GM23248 (cell line): ENCODE measurements at regions not wholly inside any gene's neighbourhood (a gene's known extent, or its start where the extent isn't known, plus 50 kb on each side); places are given as distances from the start of the nearest gene placed in this dataset.
A peak's percentile ranks its signal among the peaks of the same experiment; 100 is the strongest.

Experiments used
- DNase-seq: peaks from one replicate; pipeline ENCODE4 v3.0.0-alpha.2; 2015
- H2AFZ ChIP-seq: fragments of 200-600 bp; sonication (generic); 2 replicates; pipeline ENCODE4 v1.6.1; 2016; ENCODE audit warnings: antibody characterized with exemption
- H3F3A ChIP-seq: fragments of 200-600 bp; sonication (generic); 2 replicates; pipeline ENCODE4 v1.6.1; 2016; ENCODE audit warnings: mild to moderate bottlenecking, antibody characterized with exemption, mixed run types; ENCODE audit not compliant: insufficient read depth
- H3K27ac ChIP-seq: fragments of 200-600 bp; sonication (generic); 2 replicates; pipeline ENCODE4 v1.5.1; 2016; ENCODE audit warnings: mild to moderate bottlenecking
- H3K27me3 ChIP-seq: fragments of 200-600 bp; sonication (generic); replicated peaks from 2 replicates; pipeline ENCODE4 v1.6.1; 2016; ENCODE audit warnings: mild to moderate bottlenecking; ENCODE audit not compliant: insufficient read depth
- H3K36me3 ChIP-seq: fragments of 200-600 bp; sonication (generic); 2 replicates; pipeline ENCODE4 v1.6.1; 2016; ENCODE audit warnings: low read depth, mild to moderate bottlenecking
- H3K4me1 ChIP-seq: fragments of 200-600 bp; sonication (generic); 2 replicates; pipeline ENCODE4 v1.6.1; 2016; ENCODE audit warnings: mild to moderate bottlenecking; ENCODE audit not compliant: insufficient read depth
- H3K4me2 ChIP-seq: fragments of 200-600 bp; sonication (generic); one replicate; pipeline ENCODE4 v1.6.1; 2016; ENCODE audit warnings: mild to moderate bottlenecking; ENCODE audit not compliant: unreplicated experiment
- H3K4me3 ChIP-seq: fragments of 200-600 bp; sonication (generic); 2 replicates; pipeline ENCODE4 v1.5.1; 2016; ENCODE audit warnings: mild to moderate bottlenecking
- H3K79me2 ChIP-seq: fragments of 200-600 bp; sonication (generic); 2 replicates; pipeline ENCODE4 v1.6.1; 2016; ENCODE audit warnings: mild to moderate bottlenecking; ENCODE audit not compliant: insufficient read depth
- H3K9ac ChIP-seq: fragments of 200-600 bp; sonication (generic); 2 replicates; pipeline ENCODE4 v1.6.1; 2016; ENCODE audit warnings: mild to moderate bottlenecking
- H3K9me2 ChIP-seq: fragments of 200-600 bp; sonication (generic); 2 replicates; pipeline ENCODE4 v1.6.1; 2016; ENCODE audit warnings: mixed run types, mild to moderate bottlenecking, moderate library complexity; ENCODE audit not compliant: insufficient read depth
- H3K9me3 ChIP-seq: fragments of 200-600 bp; sonication (generic); one replicate; pipeline ENCODE4 v1.6.1; 2017; ENCODE audit warnings: low read depth
- H4K20me1 ChIP-seq: fragments of 200-600 bp; sonication (generic); 2 replicates; pipeline ENCODE4 v1.6.0; 2016; ENCODE audit not compliant: insufficient read depth
- EZH2 ChIP-seq: fragments of 200-600 bp; sonication (generic); IDR thresholded peaks from 2 replicates; pipeline ENCODE4 v1.6.1; 2018; ENCODE audit warnings: antibody characterized with exemption, mild to moderate bottlenecking; ENCODE audit not compliant: insufficient read depth, poor library complexity, severe bottlenecking
- EZH2phosphoT487 ChIP-seq: fragments of 200-600 bp; sonication (generic); IDR thresholded peaks from 2 replicates; pipeline ENCODE4 v1.6.1; 2018; ENCODE audit warnings: antibody characterized with exemption, moderate library complexity, mild to moderate bottlenecking, low read depth; ENCODE audit not compliant: insufficient read depth
- WGBS, 2 experiments: methylation state at CpG; one replicate each; pipeline ENCODE4 v1.1.6; 2015 to 2017; ENCODE audit warnings: low lambda C conversion rate in 2 of 2, low coverage in 1 of 2; ENCODE audit errors: missing lambda C conversion rate in 2 of 2; 5-methylcytosine and 5-hydroxymethylcytosine counted together
- in situ Hi-C: fragments of 300-500 bp; cut with MboI; formaldehyde crosslinking; loops from 2 replicates; pipeline ENCODE4 v1.15.0; 2020

GRCh38 chr1:119291611-119292206 lies 76.9 kb upstream of the HAO2 start:
- H3K4me3 ChIP-seq: no peak overlapping the region
- no peaks in the 10 kb centered on the region for H3K9me3 ChIP-seq
- no peaks in the 10 kb centered on the region for H3F3A ChIP-seq
- in situ Hi-C loops: no loop called here
- TF ChIP-seq EZH2phosphoT487 (no peak), EZH2 (no peak)
- H3K27ac ChIP-seq: no peak overlapping the region
- peak; percentile 56 for DNase-seq
- 25 to 28% methylated on average over 2 of the region's 2 CpGs for WGBS, 2 experiments
- no peaks in the 10 kb centered on the region for H4K20me1 ChIP-seq
- no peak overlapping the region for H3K4me2 ChIP-seq
- H3K79me2 ChIP-seq: no peaks in the 10 kb centered on the region
- H3K9me2 ChIP-seq: no peaks in the 10 kb centered on the region
- no peak overlapping the region for H3K9ac ChIP-seq
- no peaks in the 10 kb centered on the region for H3K27me3 ChIP-seq
- no peaks in the 10 kb centered on the region for H3K36me3 ChIP-seq
- H2AFZ ChIP-seq: no peak overlapping the region
- H3K4me1 ChIP-seq: no peaks in the 10 kb centered on the region; the same call in 1 of the 2 replicates

DNA sequence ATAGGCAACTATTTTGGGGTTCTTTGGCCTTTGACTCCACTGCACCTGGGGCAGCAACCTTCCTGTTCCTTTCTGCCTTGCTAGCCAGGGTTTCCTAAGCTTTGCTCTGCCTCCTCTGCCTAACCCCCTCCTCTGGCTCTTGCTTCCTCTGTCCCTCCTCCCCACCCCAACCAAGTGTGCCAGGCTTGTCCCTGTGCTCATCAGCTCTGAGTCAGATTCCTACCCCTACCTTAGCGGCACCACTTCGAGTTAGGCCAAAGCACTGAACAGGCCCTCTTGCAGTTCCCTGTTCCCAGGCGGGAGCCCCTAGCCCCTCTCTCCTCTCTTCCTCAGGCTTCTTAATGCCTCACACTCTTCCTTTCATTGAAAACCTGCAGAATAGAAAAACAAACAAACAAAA lies 74.8 kb upstream of the HAO2 start:
- DNase-seq: no peak
- Histone ChIP-seq H3K9ac (no peak overlapping the region), H3K79me2 (no peaks in the 10 kb centered on the region), H3K4me3 (no peak overlapping the region), H3K4me1 (no peaks in the 10 kb centered on the region; the same call in 1 of the 2 replicates), H3K27me3 (no peaks in the 10 kb centered on the region), H4K20me1 (no peaks in the 10 kb centered on the region), H3K27ac (no peak overlapping the region), H3K4me2 (no peak overlapping the region), H3K9me3 (no peaks in the 10 kb centered on the region), H3F3A (no peaks in the 10 kb centered on the region), H3K36me3 (no peaks in the 10 kb centered on the region), H2AFZ (no peak overlapping the region), H3K9me2 (no peaks in the 10 kb centered on the region)
- WGBS, 2 experiments: 71 to 72% methylated on average over 3 of the region's 3 CpGs
- in situ Hi-C loops: no loop called here
- TF ChIP-seq EZH2phosphoT487 (no peak), EZH2 (no peak)

DNA sequence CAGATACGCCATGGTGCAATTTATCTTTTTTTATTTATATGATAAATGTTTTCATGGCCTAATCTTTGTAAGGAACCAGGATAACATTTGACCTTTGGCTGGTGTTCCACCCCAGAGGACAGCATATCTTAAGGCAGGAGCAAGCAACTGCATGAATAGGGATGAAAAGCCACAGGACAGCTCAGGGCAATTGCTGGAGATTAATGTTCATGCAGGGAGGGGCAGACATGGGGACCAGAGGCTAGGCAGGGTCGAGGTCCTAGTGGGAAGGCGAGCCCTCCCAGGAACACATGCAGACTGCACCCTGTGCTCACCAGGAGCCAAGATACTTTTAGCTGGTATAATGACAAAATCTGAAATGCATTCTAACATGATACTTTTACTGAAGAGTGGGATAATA lies 74.4 kb upstream of the HAO2 start:
- Histone ChIP-seq H2AFZ (no peak overlapping the region), H3F3A (no peaks in the 10 kb centered on the region), H3K4me2 (no peak overlapping the region), H3K79me2 (no peaks in the 10 kb centered on the region), H3K4me1 (no peaks in the 10 kb centered on the region; the same call in 1 of the 2 replicates), H3K27ac (no peak overlapping the region), H3K9me2 (no peaks in the 10 kb centered on the region), H3K9ac (no peak overlapping the region), H3K36me3 (no peaks in the 10 kb centered on the region), H3K9me3 (no peaks in the 10 kb centered on the region), H3K27me3 (no peaks in the 10 kb centered on the region), H4K20me1 (no peaks in the 10 kb centered on the region), H3K4me3 (no peak overlapping the region)
- WGBS, 2 experiments: 73 to 74% methylated on average over 3 of the region's 3 CpGs
- no peak for DNase-seq
- no peak for TF ChIP-seq EZH2
- TF ChIP-seq EZH2phosphoT487: no peak
- in situ Hi-C loops: no loop called here

GRCh38 chr1:119294722-119295121 lies 73.9 kb upstream of the HAO2 start:
- Histone ChIP-seq H3K36me3 (no peaks in the 10 kb centered on the region), H3K27ac (no peak overlapping the region), H3K4me3 (no peak overlapping the region), H3K79me2 (no peaks in the 10 kb centered on the region), H2AFZ (no peak overlapping the region), H3K9ac (no peak overlapping the region), H3K9me3 (no peaks in the 10 kb centered on the region), H3F3A (no peaks in the 10 kb centered on the region), H3K4me1 (no peaks in the 10 kb centered on the region; the same call in 1 of the 2 replicates), H3K4me2 (no peak overlapping the region), H3K27me3 (no peaks in the 10 kb centered on the region), H4K20me1 (no peaks in the 10 kb centered on the region), H3K9me2 (no peaks in the 10 kb centered on the region)
- no peak for DNase-seq
- TF ChIP-seq EZH2phosphoT487 (no peak), EZH2 (no peak)
- in situ Hi-C loops: no loop called here
- 63 to 67% methylated on average over 2 of the region's 2 CpGs for WGBS, 2 experiments
